GM19035 (cell line): ENCODE measurements at regions not wholly inside any gene's neighbourhood (a gene's known extent, or its start where the extent isn't known, plus 50 kb on each side); places are given as distances from the start of the nearest gene placed in this dataset.

ENCODE experiments used
- ATAC-seq: cut with Tn5 transposase; IDR thresholded peaks from one replicate; pipeline ENCODE4 v1.9.1; 2021; ENCODE audit not compliant: unreplicated experiment

DNA sequence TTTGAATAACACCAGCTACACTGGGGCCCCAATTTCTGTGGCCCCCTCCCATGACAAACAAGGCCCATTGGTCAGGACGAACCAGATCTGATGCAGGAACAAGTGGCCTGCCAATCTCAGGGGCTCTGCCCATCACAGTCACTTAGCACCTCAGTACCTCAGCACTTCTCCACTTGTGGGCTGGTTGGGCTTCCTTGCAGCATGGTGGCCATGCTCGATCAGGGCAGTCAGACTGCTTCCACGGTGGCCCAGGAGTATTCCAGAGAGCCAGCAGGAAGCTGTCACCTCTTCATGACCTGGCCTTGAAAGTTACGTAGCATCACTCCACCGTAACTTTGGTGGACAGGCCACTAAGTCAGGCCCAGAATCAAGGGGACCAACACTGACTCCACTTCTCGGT, 206.5 kb downstream of the AUH start:
- ATAC-seq = no peak

DNA sequence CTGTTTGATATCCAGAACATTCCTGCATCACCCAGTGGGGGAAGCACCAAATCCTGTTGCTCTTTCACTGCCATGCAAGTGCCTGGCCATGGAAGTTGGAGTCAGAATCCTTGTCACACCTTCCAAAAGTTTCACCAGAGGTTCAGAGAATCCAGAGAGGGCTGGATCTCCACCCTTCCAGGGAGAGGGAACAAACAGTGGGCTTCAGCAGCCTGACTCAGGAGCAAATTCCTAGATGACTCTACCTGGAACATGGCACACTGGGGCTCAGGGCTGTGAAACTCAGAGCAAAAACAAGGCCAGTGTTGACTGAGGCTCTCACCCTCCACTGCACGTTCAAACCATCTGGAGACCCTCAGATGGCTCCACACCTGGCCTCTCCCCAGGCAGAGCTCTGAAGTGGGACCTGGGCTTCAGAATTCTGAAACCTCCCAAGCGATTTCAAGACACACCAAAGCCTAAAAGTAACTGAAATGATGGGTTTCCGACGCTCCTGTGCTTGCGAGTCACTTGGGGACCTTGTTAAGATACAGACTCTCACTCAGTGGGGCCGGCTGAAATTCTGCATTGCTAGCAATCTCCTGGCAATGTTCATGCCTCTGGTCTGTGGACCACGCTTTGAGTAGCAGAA, 205.9 kb downstream of the AUH start:
- ATAC-seq = no peak

DNA sequence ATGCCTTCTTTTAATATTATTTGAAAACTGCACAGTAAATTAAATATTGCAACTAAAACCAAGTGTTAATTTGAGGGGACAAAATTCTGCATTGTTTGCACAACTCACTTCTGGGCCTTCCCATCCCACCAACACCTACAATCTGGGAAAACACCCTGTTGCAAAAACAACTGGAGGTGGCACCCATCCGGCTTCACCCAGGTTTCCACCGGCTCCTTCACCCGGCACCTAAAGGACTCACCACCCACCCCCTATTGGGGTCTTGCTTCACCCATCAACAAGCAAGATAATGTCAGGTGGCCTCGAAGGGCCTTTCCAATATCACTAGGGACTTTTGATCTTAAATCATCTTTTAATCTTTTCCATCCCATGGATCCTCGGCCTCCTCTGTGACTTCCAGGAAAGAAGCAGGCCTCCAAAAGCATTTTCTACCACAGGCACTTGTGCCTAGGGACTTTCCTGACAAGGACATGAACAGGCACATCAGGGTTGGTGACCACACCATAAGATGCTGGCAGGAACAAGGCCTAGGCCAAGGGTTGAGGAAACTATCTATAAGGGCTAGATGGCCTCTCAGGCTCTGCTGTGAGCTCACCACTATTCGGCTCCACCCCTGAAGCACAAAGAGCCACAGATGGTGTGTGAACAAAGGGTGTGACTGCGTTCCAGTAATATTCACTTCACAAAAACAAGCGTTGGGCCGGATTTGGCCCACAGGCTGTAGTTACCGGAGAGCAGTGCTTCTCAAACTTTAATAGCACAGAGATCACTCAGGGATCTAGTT, 205.1 kb downstream of the AUH start:
- no peak for ATAC-seq

DNA sequence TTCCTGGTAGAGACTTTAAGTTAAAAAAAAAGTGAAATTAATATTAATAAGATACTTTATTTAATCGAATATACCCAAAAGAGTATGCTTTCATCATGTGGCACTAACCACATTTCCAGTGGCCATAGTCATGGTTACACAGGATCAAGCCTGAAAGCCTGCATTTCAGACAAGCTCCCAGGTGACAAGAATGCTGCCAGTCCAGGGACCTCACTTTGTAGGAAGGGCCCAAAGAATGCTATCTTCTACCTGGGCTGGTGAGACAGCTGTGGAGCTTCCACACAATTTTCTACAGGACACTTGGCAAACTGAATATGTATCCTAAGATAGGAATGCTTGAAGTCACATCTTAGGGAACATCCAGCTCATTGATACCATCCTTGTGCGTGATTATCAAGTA, 203.8 kb downstream of the AUH start:
- no peak for ATAC-seq

DNA sequence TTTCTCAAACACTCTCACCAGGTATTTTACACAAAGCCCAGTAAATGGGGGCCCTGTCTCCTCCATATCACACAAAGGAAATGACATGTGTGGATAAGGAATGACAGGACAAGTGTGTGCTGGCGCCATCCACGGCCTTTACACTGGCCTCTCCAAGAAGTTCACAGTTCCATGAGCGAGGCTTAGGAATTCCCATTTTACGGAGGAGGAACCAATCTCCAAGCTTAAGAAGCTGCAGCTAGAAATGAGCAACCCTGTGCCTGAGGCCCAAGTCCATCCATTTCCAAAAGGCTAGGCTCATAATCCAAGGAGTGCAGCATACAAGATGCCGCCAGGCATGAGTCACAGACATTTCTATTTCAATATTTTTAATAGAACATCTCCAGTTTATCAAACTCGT, 203.4 kb downstream of the AUH start:
- ATAC-seq = no peak

DNA sequence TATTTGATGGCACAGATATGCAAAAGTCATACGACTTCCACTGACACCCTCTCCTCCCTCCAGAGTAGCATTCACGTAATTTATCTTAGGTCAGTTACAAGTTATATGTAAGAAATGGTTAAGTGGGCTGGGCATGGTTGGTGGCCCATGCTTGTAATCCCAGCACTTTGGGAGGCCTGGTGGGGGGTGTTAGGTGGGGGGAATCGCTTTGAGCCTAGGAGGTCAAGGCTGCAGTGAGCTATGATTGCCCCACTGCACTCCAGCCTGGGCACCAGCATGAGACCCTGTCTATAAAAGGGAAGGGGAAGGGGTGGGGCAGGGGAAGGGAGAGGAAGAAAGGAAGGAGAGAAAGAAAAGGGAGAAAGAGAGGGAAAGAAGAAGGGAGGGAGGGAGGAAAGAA, 202.8 kb downstream of the AUH start:
- no peak for ATAC-seq

DNA sequence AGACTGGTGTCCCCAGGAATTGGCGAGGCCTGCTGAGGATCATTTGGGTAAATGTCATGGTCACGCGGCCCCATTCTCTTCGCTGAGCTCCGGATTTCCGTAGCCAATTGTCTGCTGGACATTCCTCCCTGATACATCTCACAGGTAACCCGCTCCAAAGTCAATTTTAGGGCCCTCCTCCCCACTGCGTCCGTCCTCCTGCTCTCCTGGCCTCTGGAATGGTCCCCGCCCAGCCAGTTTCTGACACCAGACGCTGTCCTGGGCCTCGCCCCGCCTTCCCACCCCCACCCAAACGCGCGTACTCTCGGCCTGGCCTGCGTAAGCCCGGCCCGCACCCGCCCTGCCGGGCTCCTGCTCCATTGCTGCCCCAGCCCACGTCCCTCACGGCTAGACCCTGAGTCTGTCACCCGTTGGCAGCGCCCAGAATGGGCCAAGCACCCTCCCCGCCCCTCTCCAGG, 202.0 kb downstream of the AUH start:
- ATAC-seq = no peak

DNA sequence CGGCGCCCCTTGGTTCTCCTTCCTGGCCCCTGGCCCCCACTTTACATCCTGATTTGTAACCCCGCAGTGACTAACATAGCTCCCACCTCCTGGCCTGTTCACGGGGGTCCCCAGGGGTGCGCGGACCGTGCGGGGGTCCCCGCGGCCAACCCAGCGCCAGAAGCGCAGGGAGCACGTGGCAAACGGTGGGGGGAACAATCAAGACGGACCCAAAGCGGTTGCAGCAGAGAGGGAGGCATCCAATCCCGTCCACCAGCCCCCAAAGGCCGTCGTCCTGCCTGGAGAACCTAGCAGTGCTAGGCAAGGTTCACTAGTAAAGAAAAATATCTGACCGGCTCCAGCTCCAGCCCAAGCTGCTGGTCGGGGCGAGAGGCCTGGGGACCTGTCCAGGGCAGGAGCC, 201.5 kb downstream of the AUH start:
- no peak for ATAC-seq

DNA sequence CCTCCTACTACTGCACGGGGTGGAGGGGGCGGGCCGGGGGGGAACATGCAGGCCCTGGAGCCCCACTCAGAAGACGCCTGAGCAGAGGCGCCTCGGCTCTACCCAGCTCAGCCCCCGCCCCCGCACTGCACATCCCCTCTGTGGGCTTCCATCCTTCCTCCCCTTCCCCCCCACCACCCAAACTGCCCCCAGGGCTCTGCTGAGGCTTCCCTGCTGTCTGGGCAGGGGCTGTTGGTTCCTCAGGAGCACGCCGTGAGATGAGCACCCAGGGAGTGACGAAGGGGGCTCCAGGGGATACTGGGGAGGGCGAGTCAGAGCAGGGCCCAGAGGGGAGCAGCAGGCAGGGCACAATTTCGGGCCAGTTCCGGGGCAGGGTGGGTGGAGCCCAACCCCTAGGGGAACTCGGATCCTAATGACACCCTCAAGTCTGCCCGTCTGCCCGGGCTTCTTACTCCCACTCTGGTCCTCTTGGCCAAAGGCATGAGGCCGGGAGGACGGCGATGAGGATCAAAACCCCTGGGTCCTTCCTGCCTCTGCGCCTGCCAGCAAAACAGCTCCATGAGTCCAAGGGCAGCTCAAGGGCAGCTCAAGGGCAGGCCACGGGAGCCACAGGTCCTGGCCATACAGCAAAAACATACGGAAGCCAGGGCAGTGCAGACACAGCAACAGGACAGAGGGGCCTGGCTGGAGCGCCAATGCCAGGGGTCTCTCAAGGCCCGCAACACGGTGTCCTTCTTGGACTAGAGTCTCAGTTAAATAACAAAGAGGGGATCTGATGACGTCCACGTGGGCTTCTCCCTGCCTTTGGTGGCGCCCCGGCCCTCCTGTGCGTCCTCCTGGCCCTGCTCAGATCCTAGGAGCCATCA, 200.9 kb downstream of the AUH start:
- ATAC-seq = no peak

DNA sequence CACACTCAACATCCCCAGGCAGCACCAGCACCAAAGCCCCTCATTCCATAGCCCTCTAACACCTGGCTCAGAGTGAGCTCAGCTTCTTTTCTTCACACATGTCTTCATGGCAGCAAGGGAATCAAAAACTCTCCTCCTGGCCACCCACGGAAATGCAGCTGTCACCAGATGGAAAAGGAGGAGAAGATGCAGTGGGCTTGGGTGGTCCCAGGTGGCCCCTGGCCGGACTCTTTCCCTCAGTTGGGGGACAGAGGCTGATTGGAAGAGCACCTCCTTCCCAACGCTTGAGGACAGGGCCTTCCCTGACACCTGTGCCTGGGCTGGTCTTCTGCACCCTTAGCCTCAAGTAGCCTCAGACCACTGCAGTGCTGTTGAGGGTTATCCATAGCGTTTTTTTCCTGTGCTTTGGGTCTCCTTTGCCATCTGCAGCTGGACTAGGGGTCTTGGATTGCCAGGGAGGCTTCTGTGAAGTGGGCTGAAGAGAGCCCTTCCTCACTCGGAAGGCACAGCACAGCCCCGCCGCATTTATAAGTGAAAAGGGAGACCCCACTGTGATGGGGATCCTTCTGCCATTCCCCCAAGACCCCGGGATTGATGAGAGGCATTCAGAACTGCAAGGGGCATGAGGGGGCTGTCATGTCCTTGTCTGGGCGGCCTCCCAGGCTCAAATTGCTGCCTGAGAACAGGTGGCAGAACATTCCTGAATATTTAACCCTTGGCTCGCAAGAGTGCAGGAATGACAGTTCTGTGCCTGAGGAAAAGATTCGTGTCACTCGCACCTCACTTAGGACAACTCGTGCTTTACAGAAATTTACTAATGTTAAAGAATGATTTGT, 200.0 kb downstream of the AUH start:
- ATAC-seq = no peak

DNA sequence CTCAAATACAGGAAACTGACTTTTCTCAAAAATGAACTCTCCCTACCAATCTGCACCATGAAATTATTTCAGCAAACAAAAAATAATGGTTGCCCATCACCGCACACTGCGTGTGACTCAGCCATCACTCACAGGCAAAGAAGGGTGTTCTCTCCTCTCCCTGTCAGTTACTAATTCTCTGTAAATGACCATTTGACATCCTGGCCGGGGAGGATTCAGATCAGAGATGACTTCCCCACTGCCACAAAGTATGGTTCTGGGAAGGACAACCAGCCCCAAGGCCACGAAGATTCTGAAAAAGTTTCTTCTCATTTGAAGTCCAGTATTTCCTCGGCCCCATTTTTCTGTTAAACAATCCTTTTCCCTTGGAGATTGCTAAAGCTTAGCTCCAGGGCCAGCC, 199.4 kb downstream of the AUH start:
- ATAC-seq = no peak

DNA sequence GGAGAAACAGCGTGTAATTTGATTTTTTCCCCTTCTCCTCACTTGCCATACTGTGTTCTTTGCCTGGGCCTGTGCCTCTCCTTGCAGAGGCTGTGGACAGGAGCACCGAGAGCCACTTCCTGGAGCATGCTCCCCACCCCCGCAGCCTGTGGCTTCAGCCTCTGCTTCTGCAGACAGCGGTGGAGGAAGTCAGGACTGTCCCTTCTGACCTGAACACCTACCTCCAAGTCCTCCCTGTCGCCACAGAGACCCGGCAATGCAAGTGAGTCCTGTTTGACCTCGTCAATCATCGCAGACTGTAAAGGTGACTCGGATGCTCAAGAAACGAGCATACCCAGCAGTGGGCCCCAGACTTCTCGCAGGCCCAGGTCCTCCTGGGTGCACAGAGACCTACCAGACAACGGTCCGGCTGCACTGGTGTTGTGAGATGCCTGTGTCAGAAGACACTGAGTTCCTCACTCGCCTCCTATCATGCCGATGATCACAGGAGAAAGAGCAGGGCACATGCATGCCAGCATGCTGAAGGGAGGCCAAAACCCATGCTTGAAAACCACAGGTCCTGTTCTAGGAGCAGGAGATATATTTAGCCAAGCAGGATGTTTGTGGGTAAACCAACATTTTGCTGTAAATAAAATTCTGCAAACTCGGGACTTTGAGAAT, 198.8 kb downstream of the AUH start:
- peak; percentile 85 for ATAC-seq

DNA sequence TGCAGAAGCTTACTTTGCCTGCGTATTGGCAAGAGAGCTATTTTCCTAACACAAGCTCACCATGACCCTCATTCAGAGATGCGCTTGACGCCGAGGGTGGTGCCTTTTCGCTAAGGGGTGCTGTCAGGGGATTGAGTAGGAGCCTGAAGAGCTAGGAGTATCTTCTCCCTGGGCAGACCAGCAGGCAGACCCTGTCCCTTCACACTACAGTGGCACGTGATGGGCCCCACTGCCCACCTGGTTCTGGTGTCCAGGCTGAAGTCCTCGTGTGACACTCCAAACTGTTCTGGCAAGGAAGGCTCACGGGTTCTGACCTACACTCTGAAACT, 198.3 kb downstream of the AUH start:
- no peak for ATAC-seq

DNA sequence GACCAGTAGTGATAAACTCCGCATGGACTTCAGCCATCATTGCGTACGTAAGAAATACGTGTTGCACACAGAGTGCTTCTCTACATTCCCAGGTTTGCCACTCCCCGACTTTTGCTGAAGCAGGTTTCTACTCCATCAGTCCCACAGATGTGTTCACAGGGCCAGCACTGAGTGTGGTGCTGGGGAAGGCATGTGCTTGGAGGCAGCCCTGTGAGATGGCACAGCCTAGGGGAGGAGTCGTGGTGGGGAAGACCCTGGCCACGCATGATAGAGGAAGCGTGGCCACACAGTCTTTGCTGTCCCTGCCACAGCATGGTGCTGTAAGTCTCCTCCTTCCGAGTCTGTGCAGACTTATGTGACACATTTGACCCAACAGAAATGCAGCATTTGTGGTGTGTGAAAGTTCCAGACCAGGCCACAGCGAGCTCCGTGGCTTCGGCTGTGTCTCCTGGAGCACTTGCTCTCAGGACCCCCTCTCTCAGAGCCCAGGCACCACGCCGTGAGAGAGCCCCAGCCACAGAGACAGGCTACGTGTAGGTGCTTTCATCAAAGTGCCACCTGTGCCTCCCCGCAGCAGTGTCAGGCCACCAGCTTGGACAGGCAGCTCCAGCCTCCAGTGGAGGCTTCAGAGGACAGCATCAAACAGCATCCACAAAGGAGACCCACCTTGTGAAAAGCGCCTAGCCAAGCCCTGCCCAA, 197.8 kb downstream of the AUH start:
- ATAC-seq = no peak
